ENCODE measurements at regions not wholly inside any gene's neighbourhood (a gene's known extent, or its start where the extent isn't known, plus 50 kb on each side); places are given as distances from the start of the nearest gene placed in this dataset.

DNA sequence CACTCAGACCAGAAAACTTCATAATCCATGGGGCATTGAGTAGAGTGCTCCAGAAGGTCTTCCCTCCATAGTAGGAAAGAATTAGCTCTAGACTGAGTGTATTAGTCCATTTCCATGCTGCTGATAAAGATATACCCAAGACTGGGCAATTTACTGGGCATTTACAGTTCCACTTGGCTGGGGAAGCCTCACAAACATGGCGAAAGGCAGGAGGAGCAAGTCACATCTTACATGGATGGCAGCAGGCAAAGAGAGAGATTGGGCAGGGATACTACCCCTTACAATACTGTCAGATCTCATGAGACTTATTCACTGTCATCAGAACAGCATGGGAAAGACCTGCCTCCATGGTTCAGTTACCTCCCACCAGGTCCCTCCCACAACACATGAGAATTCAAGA lies 300.6 kb upstream of the TMEM132C start:
- H3K9ac ChIP-seq (ENCODE audit: extremely low read depth, insufficient read length, low read length) = no peak overlapping the region
- no peak overlapping the region for H2BK5ac ChIP-seq (ENCODE audit: insufficient read length, low read length)
- no peaks in the 10 kb centered on the region for H3K23me2 ChIP-seq (ENCODE audit: insufficient read length, low read depth, low read length, poor library complexity, severe bottlenecking)
- no peak overlapping the region for H4K91ac ChIP-seq (ENCODE audit: insufficient read length, low read depth, low read length)
- H2BK120ac ChIP-seq (ENCODE audit: low read depth, low read length, poor library complexity, severe bottlenecking) = no peak overlapping the region
- H3K56ac ChIP-seq (ENCODE audit: insufficient read length, low read depth, low read length) = no peak overlapping the region
- H3K27ac Mint-ChIP-seq = no peak overlapping the region
- H3T11ph ChIP-seq (ENCODE audit: low read length) = no peak overlapping the region
- peaks cover 11 to 17% (median 12%) of the 10 kb centered on the region in 3 experiments for H3K36me3 Mint-ChIP-seq (ENCODE audit: insufficient read depth in 1 of 3, low read depth in 3 of 3)
- no peak overlapping the region for H3K4me2 ChIP-seq (ENCODE audit: insufficient read depth, insufficient read length, low read length)
- H2AFZ ChIP-seq (ENCODE audit: low read length) = no peak overlapping the region
- no peak for TF ChIP-seq CTCF (conservative IDR thresholded peaks at IDR 0.05)
- no peaks in the 10 kb centered on the region for H3K79me1 ChIP-seq (ENCODE audit: insufficient read depth, low read depth, low read length, poor library complexity, severe bottlenecking)
- H3K4me3 Mint-ChIP-seq = no peak overlapping the region
- no peak overlapping the region for H3K14ac ChIP-seq (ENCODE audit: insufficient read depth, low read length)
- no peaks in the 10 kb centered on the region; the same call in 1 of the 2 replicates for H3K27me3 Mint-ChIP-seq (ENCODE audit: low read depth)
- H2AK5ac ChIP-seq (ENCODE audit: insufficient read length, low read length) = no peak overlapping the region
- peaks cover 7% of the 10 kb centered on the region for H3K9me3 ChIP-seq (ENCODE audit: control insufficient read depth, low read depth, low read length)
- peaks cover 22 to 25% of the 10 kb centered on the region in 2 experiments for H3K9me3 Mint-ChIP-seq
- no peak overlapping the region for H3K27ac ChIP-seq (ENCODE audit: insufficient read length, low read depth, low read length)
- no peak overlapping the region for H2BK15ac ChIP-seq (ENCODE audit: low read depth, low read length)
- no peak overlapping the region for H3K4ac ChIP-seq (ENCODE audit: low read depth, low read length)
- DNase-seq = no peak
- no peaks in the 10 kb centered on the region for H3K4me1 Mint-ChIP-seq
- H4K5ac ChIP-seq (ENCODE audit: insufficient read length, low read depth, low read length) = no peak overlapping the region
- no peak overlapping the region for H3K23ac ChIP-seq (ENCODE audit: insufficient read length, low read depth, low read length)
- H4K8ac ChIP-seq (replicated peaks; ENCODE audit: insufficient read length, low read depth, low read length) = no peak overlapping the region
- no peaks in the 10 kb centered on the region for H4K20me1 ChIP-seq (ENCODE audit: control insufficient read depth, insufficient read depth, insufficient read length)
- no peaks in the 10 kb centered on the region for H3K4me1 ChIP-seq (ENCODE audit: insufficient read depth, low read length)
- no peaks in the 10 kb centered on the region for H3K27me3 ChIP-seq (ENCODE audit: insufficient read depth, low read length)
- H2BK20ac ChIP-seq (ENCODE audit: low read depth, low read length, poor library complexity, severe bottlenecking) = no peak overlapping the region
- H3K79me2 ChIP-seq (ENCODE audit: insufficient read depth, low read length) = no peaks in the 10 kb centered on the region
- WGBS (ENCODE audit: extremely low coverage, insufficient read length, low lambda C conversion rate) = no CpG with 5 or more reads among the region's 1 CpG
- H3K18ac ChIP-seq (ENCODE audit: insufficient read length, low read depth, low read length) = no peak overlapping the region
- H2BK12ac ChIP-seq (ENCODE audit: insufficient read length, low read depth, low read length) = no peak overlapping the region

Data from H9 (cell line).